ENCODE measurements at regions not wholly inside any gene's neighbourhood (a gene's known extent, or its start where the extent isn't known, plus 50 kb on each side); places are given as distances from the start of the nearest gene placed in this dataset.

- Histone ChIP-seq H2AK5ac (ENCODE audit: insufficient read length, low read length) (no peak overlapping the region), H2BK5ac (ENCODE audit: insufficient read length, low read length) (no peak overlapping the region), H4K20me1 (ENCODE audit: control insufficient read depth, insufficient read depth, insufficient read length) (no peaks in the 10 kb centered on the region), H3K79me2 (ENCODE audit: insufficient read depth, low read length) (no peaks in the 10 kb centered on the region), H3K23ac (ENCODE audit: insufficient read length, low read depth, low read length) (no peak overlapping the region), H3K9me3 (ENCODE audit: control insufficient read depth, low read depth, low read length) (no peaks in the 10 kb centered on the region), H3K79me1 (ENCODE audit: insufficient read depth, low read depth, low read length, poor library complexity, severe bottlenecking) (no peaks in the 10 kb centered on the region), H3K9ac (ENCODE audit: extremely low read depth, insufficient read length, low read length) (no peak overlapping the region), H3K4me1 (ENCODE audit: insufficient read depth, low read length) (no peaks in the 10 kb centered on the region), H3K4ac (ENCODE audit: low read depth, low read length) (no peak overlapping the region), H3K27ac (ENCODE audit: insufficient read length, low read depth, low read length) (no peak overlapping the region), H2BK15ac (ENCODE audit: low read depth, low read length) (no peak overlapping the region), H3K14ac (ENCODE audit: insufficient read depth, low read length) (no peak overlapping the region), H3K23me2 (ENCODE audit: insufficient read length, low read depth, low read length, poor library complexity, severe bottlenecking) (no peaks in the 10 kb centered on the region), H4K8ac (replicated peaks; ENCODE audit: insufficient read length, low read depth, low read length) (no peak overlapping the region), H2BK12ac (ENCODE audit: insufficient read length, low read depth, low read length) (no peak overlapping the region), H4K91ac (ENCODE audit: insufficient read length, low read depth, low read length) (no peak overlapping the region), H2BK20ac (ENCODE audit: low read depth, low read length, poor library complexity, severe bottlenecking) (no peak overlapping the region), H3K56ac (ENCODE audit: insufficient read length, low read depth, low read length) (no peak overlapping the region), H4K5ac (ENCODE audit: insufficient read length, low read depth, low read length) (no peak overlapping the region), H3T11ph (ENCODE audit: low read length) (no peak overlapping the region), H3K27me3 (ENCODE audit: insufficient read depth, low read length) (no peaks in the 10 kb centered on the region), H3K4me2 (ENCODE audit: insufficient read depth, insufficient read length, low read length) (no peak overlapping the region), H3K18ac (ENCODE audit: insufficient read length, low read depth, low read length) (no peak overlapping the region), H2AFZ (ENCODE audit: low read length) (no peak overlapping the region), H2BK120ac (ENCODE audit: low read depth, low read length, poor library complexity, severe bottlenecking) (no peak overlapping the region)
- Mint-ChIP-seq H3K4me3 (no peak overlapping the region), H3K27me3 (ENCODE audit: low read depth) (no peaks in the 10 kb centered on the region), H3K27ac (no peak overlapping the region), H3K9me3 (no peaks in the 10 kb centered on the region), H3K4me1 (peaks cover 9 to 20% of the 10 kb centered on the region in 2 experiments), H3K36me3 (ENCODE audit: insufficient read depth in 1 of 3, low read depth in 3 of 3) (no peaks in the 10 kb centered on the region)
- TF ChIP-seq CTCF (conservative IDR thresholded peaks at IDR 0.05): no peak
- no peak for DNase-seq
These were observed 1218.9 kb downstream of the ROBO2 start for GRCh38 chr3:78258798-78259197.
